Activated T-helper 1 cell treated with anti-CD3 and anti-CD28 coated beads, Interleukin-12 subunit alpha, Interleukin-12 subunit beta, Interleukin-2, Interleukin-4 antibody, amounts not matched to agents 30 ng/mL and 10 ng/mL and 1 ng/mL, durations not matched to agents 14 hours and 24 hours and 36 hours (primary cell): ENCODE measurements at regions not wholly inside any gene's neighbourhood (a gene's known extent, or its start where the extent isn't known, plus 50 kb on each side); places are given as distances from the start of the nearest gene placed in this dataset.
"Not testable (repeated sequence)": the region's sequence is repeated elsewhere in the genome, so short reads cannot be mapped to it uniquely, and the experiment has no call there.

Experiments
- DNase-seq: peaks from one replicate; pipeline ENCODE4 v3.0.0; 2021; ENCODE audit warnings: low spot score
- H3K27ac Mint-ChIP-seq: one replicate; pipeline ENCODE4 v1.8.0; 2021; ENCODE audit warnings: mild to moderate bottlenecking, mixed read lengths
- H3K27me3 Mint-ChIP-seq: one replicate; pipeline ENCODE4 v1.8.0; 2022; ENCODE audit warnings: mild to moderate bottlenecking, moderate library complexity, mixed read lengths; ENCODE audit not compliant: insufficient read depth
- H3K36me3 Mint-ChIP-seq: one replicate; pipeline ENCODE4 v1.8.0; 2021; ENCODE audit warnings: low read depth, mixed read lengths
- H3K4me1 Mint-ChIP-seq: one replicate; pipeline ENCODE4 v1.8.0; 2021; ENCODE audit warnings: low read depth, mixed read lengths
- H3K4me3 Mint-ChIP-seq: one replicate; pipeline ENCODE4 v1.8.0; 2021; ENCODE audit warnings: mild to moderate bottlenecking, moderate library complexity, mixed read lengths
- H3K9me3 Mint-ChIP-seq: one replicate; pipeline ENCODE4 v1.8.0; 2021; ENCODE audit warnings: mixed read lengths
- intact Hi-C: fragments of 100-400 bp; cut with micrococcal nuclease; formaldehyde crosslinking; loops from one replicate; pipeline ENCODE4 v1.15.1; 2024

DNA sequence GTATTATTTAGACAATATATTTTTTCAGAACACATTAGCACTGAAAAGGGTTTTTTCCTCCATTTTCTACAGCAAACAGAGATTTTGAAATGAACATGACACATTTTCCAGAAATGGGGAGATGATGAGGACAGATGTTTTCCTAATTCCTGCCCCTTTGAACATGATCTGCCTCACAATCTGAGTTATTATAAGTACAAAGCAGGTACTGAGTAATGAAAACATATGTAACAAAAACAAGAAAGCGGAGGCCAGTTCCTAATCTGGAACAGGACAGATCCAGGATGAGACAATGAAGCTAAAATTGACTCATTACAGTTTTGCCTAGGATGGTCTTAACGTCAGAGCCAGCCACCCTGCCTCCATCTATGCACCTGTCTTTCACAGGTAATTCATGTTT lies 642.8 kb upstream of the NR2F2 start:
- H3K4me1 Mint-ChIP-seq = no peaks in the 10 kb centered on the region
- no peak for DNase-seq
- intact Hi-C loops = no loop called here
- H3K27me3 Mint-ChIP-seq = no peaks in the 10 kb centered on the region
- no peak overlapping the region for H3K27ac Mint-ChIP-seq
- peaks cover 5% of the 10 kb centered on the region for H3K9me3 Mint-ChIP-seq
- no peaks in the 10 kb centered on the region for H3K36me3 Mint-ChIP-seq
- H3K4me3 Mint-ChIP-seq = no peak overlapping the region

- H3K4me1 Mint-ChIP-seq = no peaks in the 10 kb centered on the region
Measured at GRCh38 chr15:95690631-95691340, 639.7 kb upstream of the NR2F2 start.

DNA sequence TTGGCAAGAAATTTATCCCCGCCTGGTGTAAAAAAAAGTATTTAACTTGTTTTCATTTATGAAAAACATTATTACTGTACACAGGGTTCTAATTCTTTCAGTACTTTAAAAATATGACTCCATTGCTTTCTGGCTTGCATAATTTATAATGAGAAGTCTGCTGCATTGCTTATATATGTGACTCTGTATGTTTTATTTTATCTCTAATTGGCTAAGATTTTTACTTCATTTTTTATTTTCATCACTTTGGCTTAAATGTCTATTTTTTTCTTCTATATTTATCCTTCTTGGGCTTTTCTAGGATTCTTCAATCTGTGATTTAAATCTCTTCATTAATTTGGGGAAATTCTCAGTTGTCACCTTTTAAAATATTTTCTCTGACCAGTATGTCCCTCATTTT lies 636.6 kb upstream of the NR2F2 start:
- H3K4me3 Mint-ChIP-seq = no peak overlapping the region
- no peak for DNase-seq
- H3K27me3 Mint-ChIP-seq = no peaks in the 10 kb centered on the region
- no peak overlapping the region for H3K27ac Mint-ChIP-seq
- no peaks in the 10 kb centered on the region for H3K36me3 Mint-ChIP-seq
- no peaks in the 10 kb centered on the region for H3K4me1 Mint-ChIP-seq
- intact Hi-C loops = no loop called here
- peaks cover 27% of the 10 kb centered on the region for H3K9me3 Mint-ChIP-seq

More at GRCh38 chr15:95690631-95691340, 639.7 kb upstream of the NR2F2 start:
- H3K9me3 Mint-ChIP-seq = peaks cover 22% of the 10 kb centered on the region
- intact Hi-C loops = no loop called here
- no peaks in the 10 kb centered on the region for H3K36me3 Mint-ChIP-seq
- H3K4me3 Mint-ChIP-seq = no peak overlapping the region
- no peaks in the 10 kb centered on the region for H3K27me3 Mint-ChIP-seq
- H3K27ac Mint-ChIP-seq = no peak overlapping the region
- no peak for DNase-seq

DNA sequence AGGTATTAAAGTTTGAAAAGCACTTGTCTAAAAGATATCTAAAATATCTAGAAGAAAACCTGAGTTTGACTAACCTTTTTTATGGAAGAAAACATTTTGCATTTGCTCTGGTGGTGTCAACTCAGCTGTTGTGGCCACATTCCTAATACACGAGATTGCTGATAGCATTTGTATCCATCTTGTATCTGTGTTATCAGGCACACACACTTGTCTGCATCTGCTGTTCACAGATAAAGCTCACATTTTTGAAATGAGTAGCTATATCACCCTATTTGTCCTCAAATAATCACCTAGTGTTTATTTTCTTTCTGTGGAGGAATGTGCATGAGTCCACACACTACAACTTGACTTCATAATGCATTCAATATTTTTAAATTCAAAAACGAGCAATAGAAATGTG lies 632.3 kb upstream of the NR2F2 start:
- peaks cover 47% of the 10 kb centered on the region for H3K9me3 Mint-ChIP-seq
- no peaks in the 10 kb centered on the region for H3K4me1 Mint-ChIP-seq
- intact Hi-C loops = no loop called here

GRCh38 chr15:95698951-95699350 lies 631.5 kb upstream of the NR2F2 start:
- no peak overlapping the region for H3K4me3 Mint-ChIP-seq
- H3K9me3 Mint-ChIP-seq = peaks cover 44% of the 10 kb centered on the region
- intact Hi-C loops = no loop called here
- H3K36me3 Mint-ChIP-seq = no peaks in the 10 kb centered on the region
- no peak overlapping the region for H3K27ac Mint-ChIP-seq
- DNase-seq = no peak
- no peaks in the 10 kb centered on the region for H3K4me1 Mint-ChIP-seq
- no peaks in the 10 kb centered on the region for H3K27me3 Mint-ChIP-seq

More for the DNA sequence above, 632.3 kb upstream of the NR2F2 start:
- Mint-ChIP-seq H3K36me3 (no peaks in the 10 kb centered on the region), H3K4me3 (no peak overlapping the region), H3K27me3 (no peaks in the 10 kb centered on the region), H3K27ac (no peak overlapping the region)
- DNase-seq = no peak

- H3K27me3 Mint-ChIP-seq = peaks cover 2% of the 10 kb centered on the region
- no peak overlapping the region for H3K4me3 Mint-ChIP-seq
- H3K4me1 Mint-ChIP-seq = no peaks in the 10 kb centered on the region
- H3K27ac Mint-ChIP-seq = no peak overlapping the region
- H3K36me3 Mint-ChIP-seq = no peaks in the 10 kb centered on the region
- intact Hi-C loops = no loop called here
- peaks cover 42% of the 10 kb centered on the region for H3K9me3 Mint-ChIP-seq
- DNase-seq = no peak
Measured at GRCh38 chr15:95699578-95699977, 630.9 kb upstream of the NR2F2 start.

- H3K27me3 Mint-ChIP-seq, H3K36me3 Mint-ChIP-seq, H3K4me3 Mint-ChIP-seq, DNase-seq, H3K4me1 Mint-ChIP-seq, H3K27ac Mint-ChIP-seq, intact Hi-C loops: not testable (repeated sequence)
- peaks cover 40% of the 10 kb centered on the region for H3K9me3 Mint-ChIP-seq
Measured at GRCh38 chr15:95700692-95701091, 629.8 kb upstream of the NR2F2 start.

GRCh38 chr15:95701410-95701809 lies 629.1 kb upstream of the NR2F2 start:
- Mint-ChIP-seq H3K4me3 (no peak overlapping the region), H3K27ac (no peak overlapping the region), H3K36me3 (no peaks in the 10 kb centered on the region), H3K9me3 (peaks cover 40% of the 10 kb centered on the region), H3K4me1 (no peaks in the 10 kb centered on the region), H3K27me3 (peaks cover 2% of the 10 kb centered on the region)
- intact Hi-C loops = no loop called here
- no peak for DNase-seq

DNA sequence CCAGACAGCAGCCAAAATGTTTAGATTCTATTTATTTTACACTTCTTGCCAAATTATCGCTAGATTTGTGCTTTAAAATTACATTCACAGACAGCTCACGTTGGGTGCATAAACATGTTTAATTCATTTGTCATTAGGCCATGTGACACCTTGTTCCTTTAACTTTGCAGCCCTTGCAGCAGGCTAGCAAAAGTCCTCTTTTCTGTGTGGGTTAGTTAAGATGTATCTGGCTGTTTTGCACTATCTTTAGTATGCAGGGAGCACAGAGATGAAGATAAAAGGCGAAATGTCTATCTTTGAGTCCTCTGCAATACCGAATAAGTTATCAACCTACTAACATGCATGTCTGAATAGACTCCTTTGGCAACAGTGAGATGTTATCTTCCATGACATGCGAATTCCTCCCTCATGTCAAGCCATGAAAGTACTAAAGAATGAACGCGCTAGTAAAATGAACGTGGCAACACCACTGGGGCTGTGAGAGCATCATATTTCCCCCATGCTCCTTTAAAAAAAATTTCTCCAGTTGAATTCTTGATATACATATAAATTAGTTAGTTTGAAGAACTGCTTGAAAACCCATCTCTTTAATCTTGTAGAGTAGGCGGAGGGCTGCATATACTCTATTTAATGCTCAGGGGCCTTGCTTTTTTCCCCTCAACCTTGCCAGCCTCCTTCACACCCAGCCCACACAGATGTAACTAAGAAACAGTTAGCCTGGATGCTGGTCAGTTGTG lies 620.4 kb upstream of the NR2F2 start:
- intact Hi-C loops = no loop called here
- no peak overlapping the region for H3K4me3 Mint-ChIP-seq
- no peak for DNase-seq
- no peaks in the 10 kb centered on the region for H3K36me3 Mint-ChIP-seq
- peaks cover 3% of the 10 kb centered on the region for H3K9me3 Mint-ChIP-seq
- H3K27ac Mint-ChIP-seq = no peak overlapping the region
- no peaks in the 10 kb centered on the region for H3K4me1 Mint-ChIP-seq
- no peaks in the 10 kb centered on the region for H3K27me3 Mint-ChIP-seq

- H3K36me3 Mint-ChIP-seq = no peaks in the 10 kb centered on the region
- intact Hi-C loops = no loop called here
- no peaks in the 10 kb centered on the region for H3K9me3 Mint-ChIP-seq
Measured at GRCh38 chr15:95712785-95713184, 617.7 kb upstream of the NR2F2 start.

DNA sequence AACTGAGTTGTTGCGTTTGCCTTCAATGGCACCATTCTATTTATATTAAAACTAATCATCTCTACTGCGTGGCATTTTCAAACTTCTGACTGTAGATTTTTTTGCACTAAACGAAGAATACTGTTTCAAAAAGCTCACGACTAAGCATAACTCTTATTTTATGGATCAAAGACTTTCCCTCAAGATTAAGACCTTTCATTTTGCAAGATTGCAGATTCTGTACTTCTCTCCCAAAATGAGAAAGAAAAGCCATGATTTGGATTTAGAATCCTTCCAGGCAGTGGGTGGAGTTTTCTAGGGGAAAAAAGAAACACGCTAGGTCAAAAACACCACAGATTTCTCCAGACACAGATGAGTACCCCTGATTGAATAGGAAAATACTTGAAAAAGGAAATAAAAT lies 617.2 kb upstream of the NR2F2 start:
- Mint-ChIP-seq H3K4me1 (no peaks in the 10 kb centered on the region), H3K9me3 (no peaks in the 10 kb centered on the region), H3K36me3 (no peaks in the 10 kb centered on the region), H3K27ac (no peak overlapping the region), H3K4me3 (no peak overlapping the region), H3K27me3 (no peaks in the 10 kb centered on the region)
- DNase-seq = no peak
- intact Hi-C loops = no loop called here

More at GRCh38 chr15:95712785-95713184, 617.7 kb upstream of the NR2F2 start:
- H3K27ac Mint-ChIP-seq = no peak overlapping the region
- H3K27me3 Mint-ChIP-seq = no peaks in the 10 kb centered on the region
- H3K4me3 Mint-ChIP-seq = no peak overlapping the region
- DNase-seq = no peak
- H3K4me1 Mint-ChIP-seq = no peaks in the 10 kb centered on the region

GRCh38 chr15:95715116-95715903 lies 615.2 kb upstream of the NR2F2 start:
- H3K27ac Mint-ChIP-seq = no peak overlapping the region
- no peaks in the 10 kb centered on the region for H3K36me3 Mint-ChIP-seq
- no peaks in the 10 kb centered on the region for H3K27me3 Mint-ChIP-seq
- no peak overlapping the region for H3K4me3 Mint-ChIP-seq
- H3K9me3 Mint-ChIP-seq = no peaks in the 10 kb centered on the region
- no peaks in the 10 kb centered on the region for H3K4me1 Mint-ChIP-seq
- intact Hi-C loops = no loop called here
- DNase-seq = no peak
